Calu3 (cell line): ENCODE measurements at regions not wholly inside any gene's neighbourhood (a gene's known extent, or its start where the extent isn't known, plus 50 kb on each side); places are given as distances from the start of the nearest gene placed in this dataset.
"Not testable (repeated sequence)": the region's sequence is repeated elsewhere in the genome, so short reads cannot be mapped to it uniquely, and the experiment has no call there.

Experiments used
- BruUV-seq: library from RNA; stranded (reverse); fragments of 400-500 nt; replicated peaks from 2 replicates; lab custom pipeline; 2021; lab: Mats Ljungman, UMichigan
- CTCF ChIA-PET: fragments of 300-600 bp; sonication (Branson Sonifier 250); formaldehyde crosslinking; loops from one replicate; lab custom pipeline; 2022; ENCODE audit warnings: antibody characterized with exemption; lab: Charles Lee
- DNase-seq: peaks from one replicate; pipeline ENCODE4 v3.0.0; 2022
- H3K27ac Mint-ChIP-seq: one replicate; pipeline ENCODE4 v1.8.0; 2022; ENCODE audit warnings: mixed read lengths; ENCODE audit not compliant: unreplicated experiment
- H3K27me3 Mint-ChIP-seq: one replicate; pipeline ENCODE4 v1.8.0; 2022; ENCODE audit warnings: mixed read lengths; ENCODE audit not compliant: unreplicated experiment
- H3K36me3 Mint-ChIP-seq: one replicate; pipeline ENCODE4 v1.8.0; 2022; ENCODE audit warnings: mild to moderate bottlenecking, moderate library complexity, mixed read lengths; ENCODE audit not compliant: insufficient read depth, unreplicated experiment
- H3K4me1 Mint-ChIP-seq: one replicate; pipeline ENCODE4 v1.8.0; 2022; ENCODE audit warnings: mild to moderate bottlenecking, low read depth, mixed read lengths; ENCODE audit not compliant: unreplicated experiment
- H3K4me3 Mint-ChIP-seq: one replicate; pipeline ENCODE4 v1.8.0; 2022; ENCODE audit warnings: mild to moderate bottlenecking, low read depth, moderate library complexity, mixed read lengths; ENCODE audit not compliant: unreplicated experiment
- H3K9me3 Mint-ChIP-seq: one replicate; pipeline ENCODE4 v1.8.0; 2022; ENCODE audit warnings: low read depth, mixed read lengths; ENCODE audit not compliant: unreplicated experiment
- intact Hi-C: fragments of 100-400 bp; cut with micrococcal nuclease; formaldehyde crosslinking; loops from one replicate; pipeline ENCODE4 v1.10.0; 2022; ENCODE audit not compliant: unreplicated experiment
- TF ChIP-seq, protein P1 (sequence below): fragments of 200-600 bp; IDR thresholded peaks from one replicate; pipeline ENCODE4 v1.8.0; 2022; ENCODE audit warnings: antibody characterized with exemption; ENCODE audit not compliant: unreplicated experiment

DNA sequence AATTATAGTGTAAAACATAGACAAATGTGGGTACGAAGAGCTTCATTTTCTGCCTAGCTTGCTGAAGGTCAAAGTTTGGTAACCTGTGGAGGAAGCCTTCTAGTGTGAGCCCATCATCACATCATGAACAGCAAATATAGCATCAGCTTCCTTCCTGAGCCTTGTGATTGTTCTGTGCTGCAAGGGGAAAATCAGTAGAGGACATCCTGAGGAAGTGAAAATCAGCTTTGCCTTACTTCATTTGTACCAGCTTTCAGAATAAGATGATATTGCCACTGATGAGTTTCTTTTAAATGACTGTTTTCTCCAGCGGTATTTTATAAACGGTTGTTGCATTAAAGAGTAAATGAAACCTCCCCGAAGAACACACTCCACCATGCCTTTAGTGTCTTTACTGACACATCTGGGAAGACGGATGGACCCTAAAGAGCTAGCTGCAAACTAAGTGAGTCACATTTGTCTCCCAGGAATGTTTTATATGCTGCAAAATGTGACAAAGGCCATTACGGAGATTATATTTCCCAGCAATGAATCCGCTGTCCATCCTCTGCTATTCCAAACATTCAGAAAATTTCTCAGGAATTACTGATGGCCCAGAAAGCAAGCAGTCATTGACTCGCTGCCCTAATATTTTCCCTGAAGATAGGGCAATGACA is 1272.8 kb downstream of the SUCLG1 start:
- no TSS peak for BruUV-seq
- DNase-seq: no peak
- Mint-ChIP-seq H3K36me3 (no peaks in the 10 kb centered on the region), H3K27ac (no peak overlapping the region), H3K9me3 (peaks cover 8% of the 10 kb centered on the region), H3K27me3 (no peaks in the 10 kb centered on the region), H3K4me1 (no peaks in the 10 kb centered on the region), H3K4me3 (no peak overlapping the region)
- CTCF ChIA-PET: no interaction called here
- intact Hi-C loops: no loop called here
- TF ChIP-seq, protein P1, sequence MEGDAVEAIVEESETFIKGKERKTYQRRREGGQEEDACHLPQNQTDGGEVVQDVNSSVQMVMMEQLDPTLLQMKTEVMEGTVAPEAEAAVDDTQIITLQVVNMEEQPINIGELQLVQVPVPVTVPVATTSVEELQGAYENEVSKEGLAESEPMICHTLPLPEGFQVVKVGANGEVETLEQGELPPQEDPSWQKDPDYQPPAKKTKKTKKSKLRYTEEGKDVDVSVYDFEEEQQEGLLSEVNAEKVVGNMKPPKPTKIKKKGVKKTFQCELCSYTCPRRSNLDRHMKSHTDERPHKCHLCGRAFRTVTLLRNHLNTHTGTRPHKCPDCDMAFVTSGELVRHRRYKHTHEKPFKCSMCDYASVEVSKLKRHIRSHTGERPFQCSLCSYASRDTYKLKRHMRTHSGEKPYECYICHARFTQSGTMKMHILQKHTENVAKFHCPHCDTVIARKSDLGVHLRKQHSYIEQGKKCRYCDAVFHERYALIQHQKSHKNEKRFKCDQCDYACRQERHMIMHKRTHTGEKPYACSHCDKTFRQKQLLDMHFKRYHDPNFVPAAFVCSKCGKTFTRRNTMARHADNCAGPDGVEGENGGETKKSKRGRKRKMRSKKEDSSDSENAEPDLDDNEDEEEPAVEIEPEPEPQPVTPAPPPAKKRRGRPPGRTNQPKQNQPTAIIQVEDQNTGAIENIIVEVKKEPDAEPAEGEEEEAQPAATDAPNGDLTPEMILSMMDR: no peak

DNA sequence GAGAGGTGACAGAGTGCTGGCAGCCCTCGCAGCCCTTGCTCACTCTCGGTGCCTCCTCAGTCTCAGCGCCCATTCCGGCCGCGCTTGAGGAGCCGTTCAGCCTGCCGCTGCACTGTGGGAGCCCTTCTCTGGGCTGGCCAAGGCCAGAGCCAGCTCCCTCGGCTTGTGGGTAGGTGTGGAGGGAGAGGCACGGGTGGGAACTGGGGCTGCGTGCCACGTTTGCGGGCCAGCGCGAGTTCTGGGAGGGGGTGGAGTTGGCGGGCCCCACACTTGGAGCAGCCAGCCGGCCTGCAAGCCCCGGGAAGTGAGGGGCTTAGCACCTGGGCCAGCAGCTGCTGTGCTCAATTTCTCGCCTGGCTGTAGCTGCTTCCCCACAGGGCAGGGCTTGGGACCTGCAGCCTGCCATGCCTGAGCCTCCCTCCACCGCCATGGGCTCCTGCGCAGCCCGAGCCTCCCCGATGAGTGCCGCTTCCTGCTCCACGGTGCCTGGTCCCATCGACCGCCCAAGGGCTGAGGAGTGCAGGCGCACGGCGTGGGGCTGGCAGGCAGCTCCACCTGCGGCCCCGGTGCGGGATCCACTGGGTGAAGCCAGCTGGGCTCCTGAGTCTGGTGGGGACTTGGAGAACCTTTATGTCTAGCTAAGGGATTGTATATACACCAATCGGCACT is 1278.1 kb downstream of the SUCLG1 start:
- BruUV-seq, H3K27ac Mint-ChIP-seq, DNase-seq, H3K4me3 Mint-ChIP-seq, intact Hi-C loops, H3K4me1 Mint-ChIP-seq, CTCF ChIA-PET, H3K27me3 Mint-ChIP-seq, H3K36me3 Mint-ChIP-seq: not testable (repeated sequence)
- peaks cover 12% of the 10 kb centered on the region for H3K9me3 Mint-ChIP-seq

DNA sequence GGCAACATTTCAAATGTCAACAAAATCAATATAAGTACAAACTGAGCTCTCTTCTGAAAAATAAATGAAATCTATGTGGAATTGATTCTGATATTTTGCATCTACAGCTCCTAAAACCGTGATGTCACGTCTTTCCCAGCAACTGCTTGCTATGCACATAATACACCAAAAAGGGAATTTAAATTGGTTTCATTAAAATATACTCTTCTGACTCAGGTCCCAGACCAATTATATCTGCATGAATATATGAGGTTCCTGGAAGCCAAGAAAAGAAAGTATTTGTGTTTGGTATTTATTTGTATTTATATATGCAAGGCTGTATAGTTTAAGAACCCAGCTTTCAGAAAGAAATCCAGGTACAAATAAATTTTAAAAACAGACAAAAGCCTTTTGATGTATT is 1282.5 kb downstream of the SUCLG1 start:
- TF ChIP-seq, protein P1: no peak
- Mint-ChIP-seq H3K9me3 (peaks cover 9% of the 10 kb centered on the region), H3K4me1 (no peaks in the 10 kb centered on the region), H3K27me3 (no peaks in the 10 kb centered on the region), H3K27ac (no peak overlapping the region), H3K36me3 (no peaks in the 10 kb centered on the region), H3K4me3 (no peak overlapping the region)
- CTCF ChIA-PET: no interaction called here
- BruUV-seq: no TSS peak
- intact Hi-C loops: no loop called here
- no peak for DNase-seq

DNA sequence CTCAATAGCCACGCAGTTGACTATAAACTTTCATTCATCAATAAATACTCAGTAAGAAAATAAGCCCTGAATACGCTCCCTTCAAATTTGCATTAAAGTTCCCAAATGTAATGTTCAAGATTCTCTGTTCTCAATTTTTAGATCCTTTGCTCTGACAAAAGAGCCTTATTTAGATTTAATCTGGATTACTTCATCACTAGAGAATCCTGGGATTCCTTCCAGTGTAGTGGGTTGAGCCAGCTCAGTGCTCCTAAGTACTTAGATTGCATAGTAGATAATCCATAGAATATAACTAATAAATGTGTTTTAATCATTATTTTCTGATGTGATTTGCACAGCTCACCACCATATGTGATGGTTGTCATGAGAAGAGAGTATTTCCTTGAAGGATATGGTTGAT is 1286.2 kb downstream of the SUCLG1 start:
- no TSS peak for BruUV-seq
- Mint-ChIP-seq H3K4me1 (no peaks in the 10 kb centered on the region), H3K9me3 (peaks cover 9% of the 10 kb centered on the region), H3K27me3 (no peaks in the 10 kb centered on the region), H3K36me3 (no peaks in the 10 kb centered on the region), H3K4me3 (no peak overlapping the region), H3K27ac (no peak overlapping the region)
- DNase-seq: no peak
- intact Hi-C loops: no loop called here
- CTCF ChIA-PET: no interaction called here
- TF ChIP-seq, protein P1: no peak

DNA sequence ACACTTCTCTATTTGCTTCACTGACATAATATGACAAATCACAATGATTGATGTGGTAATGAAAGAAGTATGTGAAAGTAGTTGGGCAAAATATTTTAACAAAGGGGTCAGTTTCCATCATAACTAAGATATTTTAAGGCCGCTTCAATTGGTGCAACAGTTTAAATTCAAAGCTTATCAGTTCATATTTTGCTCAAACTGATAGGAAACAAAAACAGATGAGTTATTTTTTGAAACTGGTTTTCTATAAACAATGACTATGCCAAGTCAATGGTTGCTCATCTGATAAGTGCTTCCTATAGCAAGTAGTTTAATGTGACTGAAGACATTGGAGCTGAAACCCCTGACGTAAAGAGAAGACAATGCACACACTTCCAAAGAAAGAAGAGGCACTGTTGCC is 1290.7 kb downstream of the SUCLG1 start:
- no peaks in the 10 kb centered on the region for H3K27me3 Mint-ChIP-seq
- intact Hi-C loops: no loop called here
- peaks cover 12% of the 10 kb centered on the region for H3K9me3 Mint-ChIP-seq
- no peaks in the 10 kb centered on the region for H3K4me1 Mint-ChIP-seq
- no peaks in the 10 kb centered on the region for H3K36me3 Mint-ChIP-seq
- no peak for DNase-seq
- H3K4me3 Mint-ChIP-seq: no peak overlapping the region
- TF ChIP-seq, protein P1: no peak
- CTCF ChIA-PET: no interaction called here
- BruUV-seq: no TSS peak
- H3K27ac Mint-ChIP-seq: no peak overlapping the region
